ENCODE measurements at regions not wholly inside any gene's neighbourhood (a gene's known extent, or its start where the extent isn't known, plus 50 kb on each side); places are given as distances from the start of the nearest gene placed in this dataset.

DNA sequence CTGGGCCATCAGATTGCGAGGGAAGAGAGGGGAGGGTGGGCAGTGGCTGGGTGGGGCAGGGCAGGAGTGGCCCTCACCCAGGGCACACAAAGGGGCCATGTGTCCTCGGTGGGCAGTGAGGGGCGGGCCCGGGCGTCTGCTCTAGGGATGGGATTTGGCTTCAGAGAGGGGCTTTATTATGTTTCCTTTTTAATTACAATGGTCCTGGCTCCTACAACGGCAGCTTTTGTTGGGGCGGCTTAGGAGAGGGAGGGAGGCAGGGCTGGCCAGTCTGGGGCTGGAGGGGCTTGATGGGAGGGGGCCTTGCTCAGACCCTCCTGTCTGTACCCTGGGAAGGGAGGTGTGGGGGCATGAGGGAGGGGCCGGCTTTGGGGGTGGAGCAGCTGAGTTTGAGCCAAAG lies 102.8 kb upstream of the WNT4 start:
- DNase-seq (ENCODE audit: low read depth): no peak

DNA sequence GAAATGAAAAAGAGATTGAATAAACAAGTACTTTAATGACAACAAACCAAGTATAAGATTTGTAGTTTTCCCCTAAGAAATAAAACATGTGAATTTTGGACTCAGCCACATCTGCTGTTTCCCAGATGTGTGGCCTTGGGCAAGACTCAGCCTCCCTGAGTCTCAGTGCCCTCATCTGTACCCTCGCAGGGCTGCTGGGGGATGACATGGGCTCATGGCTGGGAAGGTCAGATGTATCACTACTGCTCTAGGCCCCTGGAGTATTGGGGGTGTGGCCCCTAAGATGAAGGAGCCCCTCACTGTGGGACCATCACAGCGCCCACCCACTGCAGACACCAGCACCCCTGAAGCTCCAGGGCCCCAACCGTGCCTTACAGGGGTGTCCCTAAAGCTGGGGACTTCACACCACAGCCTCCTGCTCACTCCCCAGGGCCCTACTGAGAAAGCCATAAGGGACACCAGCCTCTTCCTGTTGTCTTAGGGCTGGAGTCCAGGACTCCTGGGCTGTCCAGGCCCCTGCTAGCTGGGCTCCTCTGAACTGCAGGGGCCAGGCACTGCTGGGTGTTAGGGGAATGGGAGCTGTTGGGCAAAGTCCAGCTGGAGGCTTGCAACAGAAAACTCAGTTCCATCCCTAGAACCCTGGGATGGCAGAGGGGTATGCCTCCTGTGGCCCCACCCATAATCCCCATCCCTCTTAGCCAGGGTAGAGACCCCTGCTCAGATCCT lies 104.0 kb upstream of the WNT4 start:
- DNase-seq (ENCODE audit: low read depth): no peak

DNA sequence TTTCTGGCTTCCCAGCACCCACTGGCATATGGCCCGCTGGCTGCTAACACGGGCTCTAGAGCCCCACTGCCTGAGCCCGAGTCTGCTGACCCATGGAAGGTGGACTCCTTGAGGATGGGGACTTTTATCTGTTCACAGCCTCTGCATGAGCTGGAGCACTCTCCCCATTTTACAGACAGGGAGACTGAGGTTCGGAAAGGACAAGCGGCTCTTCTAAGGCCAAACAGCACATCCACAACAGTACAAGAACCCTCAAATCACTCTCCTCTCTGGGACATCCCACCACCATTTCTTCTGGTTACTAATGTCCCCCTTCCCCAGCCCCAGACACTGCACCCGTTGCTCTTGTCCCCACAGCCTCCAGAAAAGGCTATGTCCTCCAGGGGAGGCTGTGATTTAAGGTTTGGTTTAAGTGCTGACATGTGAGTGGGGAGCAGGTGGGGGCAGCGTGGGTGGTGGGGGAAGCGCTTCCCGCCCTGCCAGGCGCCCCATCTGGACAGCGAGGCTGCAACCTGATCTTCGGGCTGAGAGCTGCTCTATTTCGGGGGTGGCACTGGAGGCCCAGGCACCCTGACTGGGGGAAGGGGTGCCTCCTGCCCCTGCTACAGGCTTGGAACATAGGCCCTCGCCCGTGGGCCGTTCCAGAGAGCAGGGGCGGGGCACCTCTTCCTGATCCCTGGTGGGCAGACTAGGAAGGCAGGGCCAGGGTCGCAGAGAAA lies 104.8 kb upstream of the WNT4 start:
- DNase-seq (ENCODE audit: low read depth): no peak

DNA sequence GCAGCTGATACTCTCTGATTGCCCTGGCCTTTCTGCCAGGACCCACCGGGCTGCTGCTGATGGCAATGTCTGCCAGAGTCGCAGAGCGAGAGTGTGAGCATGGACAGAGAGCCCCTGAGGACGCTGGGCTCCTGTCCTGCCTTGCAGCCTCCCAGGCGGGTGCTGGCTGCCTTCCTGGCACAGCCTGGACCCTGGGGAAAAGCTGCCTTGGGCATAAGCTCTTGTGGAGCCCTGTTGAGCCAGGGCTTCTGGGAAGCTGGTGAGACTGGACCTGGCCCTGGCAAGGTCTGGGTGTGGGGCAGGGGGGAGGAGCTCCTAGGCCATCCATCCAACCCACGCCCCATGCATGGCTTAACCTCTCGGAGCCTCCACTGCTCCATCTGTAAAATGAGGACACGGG lies 105.8 kb upstream of the WNT4 start:
- DNase-seq (ENCODE audit: low read depth): no peak

DNA sequence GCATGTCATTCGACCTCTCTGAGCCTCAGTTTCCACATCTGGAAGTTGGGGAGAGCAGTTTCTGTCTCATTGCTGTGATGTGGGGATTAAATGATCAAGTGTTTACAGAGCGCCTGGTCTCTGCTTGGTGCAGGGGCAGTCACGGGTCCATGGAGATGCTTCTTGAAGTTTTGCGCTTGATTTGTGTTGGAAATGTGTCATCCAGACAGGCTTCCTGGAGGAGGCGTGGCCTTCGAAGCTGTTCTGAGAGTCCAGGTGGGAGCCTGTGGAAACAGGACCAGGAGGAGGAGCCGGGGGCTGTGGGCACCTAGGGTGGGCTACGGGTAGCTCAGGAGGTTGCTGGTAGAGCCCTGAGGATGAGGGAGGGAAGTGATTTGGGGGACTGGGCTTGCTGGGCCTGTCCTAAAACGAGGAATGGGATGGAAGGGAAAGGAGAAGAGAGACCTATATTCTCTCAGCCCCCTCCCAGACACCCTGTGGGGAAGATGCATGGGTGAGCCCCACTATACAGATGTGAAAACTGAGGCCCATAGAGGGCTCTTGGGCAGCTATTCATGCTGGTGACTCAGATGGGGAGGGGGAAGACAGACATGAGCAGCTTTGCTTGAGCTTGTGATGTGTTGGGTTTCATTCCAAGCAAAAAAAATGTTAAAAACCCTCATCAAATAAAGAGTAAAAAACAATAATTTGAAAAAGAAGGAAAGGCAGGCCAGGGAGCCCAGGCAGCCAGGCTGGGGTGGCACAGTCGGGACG lies 107.2 kb upstream of the WNT4 start:
- no peak for DNase-seq (ENCODE audit: low read depth)

DNA sequence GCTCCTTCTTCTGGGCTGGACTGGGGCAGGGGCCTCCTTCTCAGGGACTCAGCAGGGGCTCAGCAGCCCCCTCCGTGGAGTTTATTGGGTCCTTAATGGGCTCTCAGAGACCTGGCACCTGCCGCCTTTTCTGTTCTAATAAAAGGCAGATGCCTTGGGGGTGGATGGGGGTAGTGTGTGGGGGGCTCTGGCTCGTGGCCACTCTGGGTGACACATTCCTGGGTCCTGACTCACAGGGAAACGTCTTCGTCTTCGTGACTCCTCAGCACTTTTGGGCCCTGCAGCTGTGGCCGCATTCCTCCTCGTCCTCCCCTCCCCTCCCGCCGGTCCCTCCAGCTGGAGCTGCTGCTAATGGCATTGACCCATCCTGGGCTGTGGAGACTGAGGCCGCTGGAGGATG lies 107.8 kb upstream of the WNT4 start:
- no peak for DNase-seq (ENCODE audit: low read depth)

DNA sequence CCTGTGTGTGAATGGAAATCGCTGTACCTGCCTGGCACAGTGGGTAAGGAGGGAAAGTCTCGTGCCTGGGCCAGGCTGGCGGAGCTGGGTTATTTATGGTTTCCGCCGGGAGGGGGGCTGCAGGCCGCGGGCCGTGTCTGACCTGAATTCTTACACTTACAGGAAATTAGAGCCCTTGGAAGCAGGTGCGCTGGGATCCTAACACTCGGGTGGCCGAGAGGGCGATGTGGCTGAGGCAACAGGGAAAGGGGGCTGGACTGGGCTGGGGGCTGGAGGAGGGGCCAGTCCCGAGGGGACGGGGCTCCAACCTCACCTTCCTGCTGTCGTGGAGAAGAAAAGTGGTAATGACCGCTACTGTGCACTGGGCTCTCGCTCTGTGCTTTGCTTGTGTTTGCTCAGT lies 109.4 kb upstream of the WNT4 start:
- no peak for DNase-seq (ENCODE audit: low read depth)

DNA sequence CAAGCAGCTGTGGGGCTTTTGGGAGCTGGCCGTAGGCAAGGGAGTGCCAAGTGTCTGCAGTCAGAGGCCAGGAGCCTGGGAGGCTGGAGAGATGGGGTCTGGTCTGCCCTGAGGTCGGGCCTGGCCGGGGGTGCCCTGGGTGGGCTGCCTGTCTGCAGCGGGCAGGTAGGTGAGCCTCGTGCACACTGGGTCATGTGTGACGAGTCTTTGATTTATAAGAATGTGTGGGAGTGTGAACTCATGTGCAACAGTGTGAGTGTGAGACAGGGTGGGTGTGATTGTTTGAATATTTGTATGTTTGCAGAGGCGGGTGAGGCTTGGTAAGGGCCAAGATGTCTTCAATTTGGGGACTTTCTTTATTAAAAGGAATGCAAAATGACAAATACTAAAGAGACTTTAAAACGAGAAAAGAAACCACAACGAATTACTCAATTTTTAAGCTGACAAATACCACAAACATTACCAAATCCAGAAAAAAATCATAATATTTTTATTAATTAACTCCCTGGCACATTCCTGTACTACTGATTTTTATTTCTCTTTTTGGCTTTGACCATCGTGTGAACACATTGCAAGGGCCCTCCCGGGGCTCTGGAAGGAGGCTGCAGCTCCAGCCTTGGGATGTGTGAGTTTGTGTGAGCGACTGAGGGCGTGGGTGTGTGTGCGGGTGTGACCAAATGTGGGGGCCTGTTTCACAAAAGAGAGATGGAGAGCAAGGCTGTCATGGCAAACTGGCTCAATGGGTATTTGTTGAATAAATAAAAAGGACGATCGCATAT lies 110.3 kb upstream of the WNT4 start:
- peak; percentile 14 for DNase-seq (ENCODE audit: low read depth)

DNA sequence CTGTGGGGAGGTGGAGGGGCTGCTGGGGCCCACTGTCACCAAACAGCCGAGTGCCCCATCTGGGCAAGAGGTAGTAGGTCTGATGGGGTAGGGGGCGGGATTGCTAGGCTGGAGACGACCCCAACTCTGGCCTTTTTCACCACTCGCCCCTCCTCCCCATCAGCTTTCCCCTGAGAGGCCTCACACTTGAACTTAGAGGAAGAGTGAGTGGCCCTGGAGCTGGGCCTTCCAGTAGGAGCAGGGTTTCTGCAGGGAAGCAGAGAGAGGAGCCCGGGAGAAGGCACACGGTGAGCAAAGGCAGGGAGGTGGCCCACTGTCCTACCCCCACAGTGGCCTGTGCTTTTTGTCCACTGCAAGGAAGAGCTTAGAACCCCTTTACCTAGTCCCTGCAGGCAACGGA lies 111.9 kb upstream of the WNT4 start:
- no peak for DNase-seq (ENCODE audit: low read depth)

DNA sequence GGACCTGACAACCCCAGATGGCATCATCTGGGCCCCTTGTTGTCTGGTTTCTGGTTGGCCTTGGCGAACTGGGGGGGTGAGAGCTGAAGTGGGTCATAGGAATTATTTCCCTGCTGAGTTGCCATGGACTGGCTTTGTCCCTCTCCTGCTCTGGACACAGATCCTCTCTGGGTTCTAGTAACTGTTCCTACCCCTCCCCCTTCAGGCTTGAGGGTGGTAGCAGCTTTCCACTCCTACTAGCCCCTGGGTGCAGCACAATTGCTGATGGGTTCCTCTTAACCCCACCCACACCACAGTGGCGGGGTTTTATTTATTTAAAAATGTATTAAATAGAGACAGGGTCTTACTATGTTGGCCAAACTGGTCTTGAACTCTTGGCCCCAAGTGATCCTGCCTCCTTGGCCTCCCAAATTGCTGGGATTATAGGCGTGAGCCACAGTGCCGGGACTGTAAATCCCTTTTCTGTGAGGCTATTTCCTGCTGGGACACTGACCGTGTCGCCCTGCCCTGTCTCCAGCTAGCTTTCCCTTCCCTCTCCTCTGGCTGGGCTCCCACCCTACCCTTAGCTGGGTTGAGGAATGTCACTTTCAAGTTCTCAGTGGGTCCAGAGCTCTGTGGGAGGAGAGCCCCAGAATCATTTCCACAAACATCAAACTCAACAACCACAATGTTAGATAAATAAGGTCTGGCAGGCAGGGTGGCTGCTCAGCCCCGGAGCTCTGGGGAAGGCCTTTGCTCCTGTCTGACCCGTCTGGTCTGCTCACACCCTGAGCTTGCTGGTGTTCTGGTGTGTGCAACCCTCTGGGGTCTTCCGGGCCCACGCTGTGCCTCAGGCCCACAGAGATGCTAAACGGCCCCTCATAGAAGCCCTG lies 112.7 kb upstream of the WNT4 start:
- DNase-seq (ENCODE audit: low read depth): no peak

DNA sequence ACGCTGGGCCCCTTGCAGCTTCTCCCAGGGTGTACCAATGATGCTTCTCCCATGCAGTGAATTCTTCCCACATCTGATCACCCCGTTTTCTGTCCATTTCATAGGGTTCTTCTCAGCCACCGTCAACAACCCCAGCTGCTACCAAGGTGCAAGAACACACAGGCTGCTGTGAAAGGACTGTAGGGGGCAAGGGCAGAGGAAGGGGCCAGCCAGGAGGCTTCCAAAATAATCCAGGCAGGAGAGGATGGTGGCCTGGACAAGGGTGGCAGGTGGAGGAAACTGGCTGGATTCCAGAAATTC lies 113.3 kb upstream of the WNT4 start:
- no peak for DNase-seq (ENCODE audit: low read depth)

DNA sequence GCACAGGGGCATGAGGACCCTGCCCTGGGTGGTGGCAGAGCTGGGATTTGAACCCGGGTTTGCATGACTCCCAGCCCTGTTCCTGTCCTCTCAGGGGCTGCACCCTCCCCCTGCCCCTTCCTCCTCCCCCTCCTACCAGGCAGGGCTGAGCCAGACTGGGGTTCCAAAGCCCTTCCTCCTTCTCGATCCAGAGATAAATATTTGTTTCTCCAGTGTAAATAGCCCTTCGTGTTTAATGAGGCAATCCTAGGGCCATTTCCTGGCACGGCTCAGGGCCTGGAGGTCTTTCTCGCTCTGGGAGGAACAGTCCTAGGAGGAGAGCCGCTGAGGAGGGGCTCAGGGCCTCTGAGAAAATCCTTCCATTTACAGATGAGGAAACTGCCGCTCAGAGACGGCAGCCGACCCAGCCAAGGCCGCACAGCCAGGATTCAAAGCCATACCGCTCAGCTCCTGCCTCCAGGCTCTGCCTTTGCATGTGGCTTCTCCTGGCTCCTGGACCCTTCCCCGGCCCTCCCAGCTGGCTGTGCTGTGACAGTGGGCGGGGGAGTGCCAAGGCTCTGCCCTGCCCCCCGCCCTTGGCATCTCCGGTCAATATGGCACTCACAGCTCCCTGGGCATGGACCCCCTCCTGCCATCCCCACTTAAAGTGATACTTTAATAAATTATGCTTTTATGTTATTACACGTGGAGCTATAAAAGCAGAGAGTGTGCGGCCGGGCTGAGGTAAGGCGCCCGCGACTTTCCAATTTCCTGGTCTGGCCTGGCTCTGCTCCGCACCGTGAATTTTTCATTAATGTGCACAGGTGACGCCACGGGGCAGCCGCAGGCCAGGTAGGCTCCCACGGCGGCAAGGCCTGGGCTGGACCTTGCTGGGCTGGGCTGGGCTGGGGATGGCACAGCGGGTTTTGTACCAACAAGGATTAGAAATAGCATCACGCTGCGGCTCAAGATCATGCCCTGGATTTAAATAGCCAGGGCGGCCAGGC lies 114.7 kb upstream of the WNT4 start:
- no peak for DNase-seq (ENCODE audit: low read depth)

DNA sequence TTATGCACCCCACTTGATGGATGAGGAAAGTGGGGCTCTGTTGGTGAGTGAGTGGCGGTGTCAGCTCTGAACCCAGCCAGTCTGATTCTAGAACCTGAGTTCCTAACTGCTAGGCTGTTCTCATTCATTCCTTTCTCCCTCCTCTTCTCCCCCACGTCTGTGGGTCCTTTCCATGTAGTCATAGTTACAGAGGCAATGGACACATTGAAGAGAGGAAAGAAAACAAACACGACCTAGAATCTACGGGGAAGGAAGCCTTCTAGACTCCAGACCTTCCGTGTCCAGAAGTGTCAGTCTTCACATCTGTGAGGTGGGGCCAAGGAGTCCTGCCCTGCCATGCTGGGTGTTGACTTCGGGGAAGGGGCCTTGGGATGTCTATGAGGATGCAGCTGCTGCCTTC lies 115.8 kb upstream of the WNT4 start:
- DNase-seq (ENCODE audit: low read depth): no peak

DNA sequence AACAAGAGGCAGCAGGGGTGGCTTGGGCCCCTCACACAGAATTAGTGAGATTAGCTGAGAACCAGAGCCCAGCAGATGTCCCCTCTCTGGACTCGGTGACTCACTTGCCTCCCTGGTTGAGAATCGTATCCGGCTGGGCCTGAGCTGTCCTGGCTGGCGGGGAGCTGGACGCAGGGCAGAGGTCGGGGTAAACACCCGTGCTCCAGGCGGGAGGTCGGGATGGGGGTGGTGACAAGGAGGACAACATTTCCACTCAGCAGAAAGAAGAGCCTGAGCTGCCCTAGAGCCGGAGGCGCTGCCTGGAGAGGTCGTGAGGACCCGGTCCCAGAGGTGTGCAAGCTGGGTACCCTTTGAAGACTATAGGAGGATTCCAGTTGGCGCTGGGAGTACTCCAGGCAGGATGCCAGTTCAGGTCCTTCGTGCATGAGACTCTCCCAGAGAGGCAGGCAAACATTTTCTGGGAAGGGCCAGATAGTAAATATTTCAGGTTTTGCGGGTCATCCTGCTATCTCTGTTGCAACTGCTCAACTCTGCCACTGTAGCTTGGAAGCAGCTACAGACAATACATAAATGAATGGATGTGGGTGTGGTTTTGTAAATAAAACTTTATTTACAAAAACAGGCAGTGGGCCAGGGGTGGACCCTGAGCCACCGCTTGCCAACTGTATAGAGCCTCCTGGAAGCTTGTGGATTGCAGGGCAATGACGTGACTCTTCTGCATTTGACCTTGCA lies 116.8 kb upstream of the WNT4 start:
- DNase-seq (ENCODE audit: low read depth): no peak

DNA sequence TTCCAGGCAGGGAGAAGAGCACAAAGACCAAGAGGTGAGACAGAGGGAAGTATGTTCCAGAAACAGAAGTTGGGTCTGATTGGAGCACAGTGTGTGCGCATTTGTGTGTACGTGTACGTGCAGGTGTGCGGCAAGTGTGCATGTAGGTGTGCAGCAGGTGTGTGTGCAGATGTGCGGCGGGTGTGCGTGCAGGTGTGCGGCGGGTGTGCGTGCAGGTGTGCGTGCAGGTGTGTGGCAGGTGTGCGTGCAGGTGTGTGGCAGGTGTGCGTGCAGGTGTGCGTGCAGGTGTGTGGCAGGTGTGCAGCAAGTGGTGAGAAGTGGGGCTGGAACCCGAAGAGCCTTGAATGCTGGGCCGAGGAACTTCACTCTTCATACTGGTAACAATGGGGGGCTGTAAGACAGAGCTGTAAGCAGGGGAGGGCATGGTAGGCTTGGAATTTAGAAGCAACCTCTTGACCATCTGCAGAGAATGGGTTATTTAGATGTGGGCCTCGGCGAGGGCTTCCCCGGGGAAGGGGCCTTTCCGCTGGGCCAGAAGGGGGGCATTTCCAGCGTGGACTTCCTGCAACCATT lies 118.0 kb upstream of the WNT4 start:
- no peak for DNase-seq (ENCODE audit: low read depth)

DNA sequence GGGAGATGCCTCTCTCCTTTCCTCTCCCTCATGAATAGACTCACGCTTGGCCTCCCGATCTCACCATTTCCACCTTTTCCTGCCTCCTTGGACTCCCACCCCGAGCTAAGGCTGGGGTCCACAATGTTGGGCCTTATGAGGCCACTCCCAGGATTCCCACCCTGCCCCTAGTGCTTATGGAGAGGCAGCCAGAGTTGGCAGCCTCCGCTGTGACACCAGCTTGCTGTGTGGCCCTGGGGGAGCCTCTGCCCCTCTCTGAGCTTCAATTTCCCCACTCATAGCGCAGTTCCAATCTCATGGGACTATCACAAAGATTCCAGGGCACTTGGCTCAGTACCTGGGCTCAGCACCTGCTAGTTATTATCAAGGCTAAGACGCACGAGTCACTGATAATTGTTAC lies 118.7 kb upstream of the WNT4 start:
- no peak for DNase-seq (ENCODE audit: low read depth)

DNA sequence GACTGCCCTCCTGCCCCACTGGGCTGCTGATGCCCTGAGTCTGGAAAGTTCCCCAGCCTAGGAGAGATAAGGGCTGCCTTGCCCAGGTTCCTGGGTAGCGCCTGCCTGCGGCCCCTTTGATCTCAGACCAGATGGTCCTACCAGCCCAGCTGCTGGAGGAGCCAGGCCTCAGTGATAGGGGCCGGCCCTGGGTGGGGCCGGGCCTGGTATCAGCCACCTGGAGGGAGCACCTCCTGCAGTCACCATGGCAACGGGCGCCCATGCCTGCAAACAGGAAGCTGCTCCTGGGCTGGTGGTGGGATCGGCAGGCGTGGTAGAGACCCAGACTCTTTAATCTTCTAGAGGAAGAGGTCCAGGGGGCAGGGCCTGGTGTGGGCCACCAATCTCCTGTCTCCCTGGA lies 119.7 kb upstream of the WNT4 start:
- DNase-seq (ENCODE audit: low read depth): no peak

DNA sequence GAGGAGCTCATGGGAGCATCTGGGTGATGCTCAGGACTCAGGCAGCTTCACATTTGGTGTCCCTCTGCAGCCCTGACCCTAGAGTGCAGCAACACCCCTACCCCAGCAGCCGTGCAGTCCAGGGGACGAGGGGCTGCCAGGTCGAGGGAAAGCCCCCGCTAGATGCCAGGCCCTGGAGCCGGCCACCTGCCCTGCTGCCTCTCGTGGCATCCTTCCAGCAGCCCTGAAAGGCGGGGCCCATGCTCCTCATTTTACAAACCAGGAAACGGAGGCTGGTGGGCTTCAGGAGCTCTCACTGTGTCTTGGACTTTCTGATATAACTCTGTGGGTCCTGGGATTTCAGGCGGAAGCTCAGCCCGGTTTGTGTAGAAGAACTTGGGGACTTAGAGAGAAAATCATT lies 120.5 kb upstream of the WNT4 start:
- DNase-seq (ENCODE audit: low read depth): no peak

Measured in GM04503 (cell line).